Heart left ventricle (tissue), 13 donors: ENCODE measurements at regions not wholly inside any gene's neighbourhood (a gene's known extent, or its start where the extent isn't known, plus 50 kb on each side); places are given as distances from the start of the nearest gene placed in this dataset.

Source experiments
- POLR2A ChIP-seq, 2 donors: fragments of 450-650 bp; IDR thresholded peaks; one replicate each; pipeline ENCODE4 v1.6.1; 2017; ENCODE audit warnings: antibody characterized with exemption in 2 of 2, mild to moderate bottlenecking in 2 of 2, moderate library complexity in 2 of 2
- TF ChIP-seq, protein P1 (sequence below), 12 donors: fragments of 200-600 bp; sonication (generic) in 4 of 12; IDR thresholded peaks; one replicate each; pipeline versions ENCODE4 v1.5.0 to v1.8.0; 2018 to 2022; ENCODE audit warnings: antibody characterized with exemption in 12 of 12, mild to moderate bottlenecking in 5 of 12
- donor health status: ischemic (EF 13 %, LVEDD 7.1; RV severe dilation, severe dysfunction).
- donor health status: DM: no; HTN: yes; CAD: no.
- donor health status: DM: no; HTN: no; CAD: no.
- donor health status: ischemic (EF 25% LVEDD 6.9; RV normal size, moderate dysfunction).
- donor health status: ischemic (EF 25% LVEDD 5.7; RV mildly dilated, moderate dysfunction).
- donor health status: ischemic (EF 35%, LVEDD 5.7; RV mildly dilated, moderate dysfunction).
- donor health status: nonischemic (EF 11% LVEDD 7.7; RV severe dilation, severe dysfunction).
- donor health status: DM: yes; HTN: yes; CAD: no.
- donor health status: PGD.
- donor health status: ischemic (EF 29% LVEDD 5.4; RV normal size, mild dysfunction).
- donor health status: nonischemic (EF 23%, LVEDD 6.1; RV moderate dilation, normal function).

DNA sequence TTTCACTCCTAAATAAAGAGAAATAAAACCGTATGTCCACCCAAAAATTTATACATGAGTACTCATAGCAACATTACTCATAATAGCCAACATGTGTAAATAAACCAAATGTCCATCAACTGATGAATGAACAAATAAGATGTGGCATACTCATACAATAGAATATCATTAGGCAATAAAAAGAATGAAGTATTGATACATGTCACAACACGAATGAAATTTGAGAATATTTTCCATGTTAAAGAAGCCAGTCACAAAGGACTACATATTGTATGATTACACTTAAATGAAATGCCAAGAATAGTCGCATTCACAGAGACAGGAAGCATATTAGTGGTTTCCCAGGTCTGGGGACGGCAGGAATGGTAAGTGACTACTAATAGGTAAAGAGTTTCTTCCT lies 869.2 kb downstream of the IGSF11 start:
- TF ChIP-seq, protein P1, sequence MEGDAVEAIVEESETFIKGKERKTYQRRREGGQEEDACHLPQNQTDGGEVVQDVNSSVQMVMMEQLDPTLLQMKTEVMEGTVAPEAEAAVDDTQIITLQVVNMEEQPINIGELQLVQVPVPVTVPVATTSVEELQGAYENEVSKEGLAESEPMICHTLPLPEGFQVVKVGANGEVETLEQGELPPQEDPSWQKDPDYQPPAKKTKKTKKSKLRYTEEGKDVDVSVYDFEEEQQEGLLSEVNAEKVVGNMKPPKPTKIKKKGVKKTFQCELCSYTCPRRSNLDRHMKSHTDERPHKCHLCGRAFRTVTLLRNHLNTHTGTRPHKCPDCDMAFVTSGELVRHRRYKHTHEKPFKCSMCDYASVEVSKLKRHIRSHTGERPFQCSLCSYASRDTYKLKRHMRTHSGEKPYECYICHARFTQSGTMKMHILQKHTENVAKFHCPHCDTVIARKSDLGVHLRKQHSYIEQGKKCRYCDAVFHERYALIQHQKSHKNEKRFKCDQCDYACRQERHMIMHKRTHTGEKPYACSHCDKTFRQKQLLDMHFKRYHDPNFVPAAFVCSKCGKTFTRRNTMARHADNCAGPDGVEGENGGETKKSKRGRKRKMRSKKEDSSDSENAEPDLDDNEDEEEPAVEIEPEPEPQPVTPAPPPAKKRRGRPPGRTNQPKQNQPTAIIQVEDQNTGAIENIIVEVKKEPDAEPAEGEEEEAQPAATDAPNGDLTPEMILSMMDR (IDR thresholded peaks at IDR 0.05): no peak
- no peak for TF ChIP-seq POLR2A (IDR thresholded peaks at IDR 0.05)
